ENCODE measurements at regions not wholly inside any gene's neighbourhood (a gene's known extent, or its start where the extent isn't known, plus 50 kb on each side); places are given as distances from the start of the nearest gene placed in this dataset.

DNA sequence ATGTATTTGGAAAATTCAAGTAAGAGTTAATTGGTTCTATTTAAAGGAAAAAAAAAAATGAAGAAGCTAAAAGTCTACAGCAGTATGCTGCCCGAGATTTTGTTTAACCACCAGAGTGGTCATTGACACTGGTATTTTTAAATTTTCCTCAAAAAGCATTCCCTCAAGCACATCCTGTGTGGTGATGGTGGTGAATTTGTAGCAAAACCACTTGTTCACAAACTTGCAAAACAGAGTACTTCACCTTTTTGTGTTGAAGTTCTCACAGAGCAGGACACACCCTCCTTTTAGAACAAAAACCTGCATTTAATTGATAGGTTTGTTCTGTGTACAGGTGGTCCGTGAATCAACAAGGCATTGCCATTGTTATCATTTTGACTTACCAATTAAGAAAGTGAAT, 374.2 kb downstream of the EFNA5 start:
- TF ChIP-seq, protein P1, sequence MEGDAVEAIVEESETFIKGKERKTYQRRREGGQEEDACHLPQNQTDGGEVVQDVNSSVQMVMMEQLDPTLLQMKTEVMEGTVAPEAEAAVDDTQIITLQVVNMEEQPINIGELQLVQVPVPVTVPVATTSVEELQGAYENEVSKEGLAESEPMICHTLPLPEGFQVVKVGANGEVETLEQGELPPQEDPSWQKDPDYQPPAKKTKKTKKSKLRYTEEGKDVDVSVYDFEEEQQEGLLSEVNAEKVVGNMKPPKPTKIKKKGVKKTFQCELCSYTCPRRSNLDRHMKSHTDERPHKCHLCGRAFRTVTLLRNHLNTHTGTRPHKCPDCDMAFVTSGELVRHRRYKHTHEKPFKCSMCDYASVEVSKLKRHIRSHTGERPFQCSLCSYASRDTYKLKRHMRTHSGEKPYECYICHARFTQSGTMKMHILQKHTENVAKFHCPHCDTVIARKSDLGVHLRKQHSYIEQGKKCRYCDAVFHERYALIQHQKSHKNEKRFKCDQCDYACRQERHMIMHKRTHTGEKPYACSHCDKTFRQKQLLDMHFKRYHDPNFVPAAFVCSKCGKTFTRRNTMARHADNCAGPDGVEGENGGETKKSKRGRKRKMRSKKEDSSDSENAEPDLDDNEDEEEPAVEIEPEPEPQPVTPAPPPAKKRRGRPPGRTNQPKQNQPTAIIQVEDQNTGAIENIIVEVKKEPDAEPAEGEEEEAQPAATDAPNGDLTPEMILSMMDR (IDR thresholded peaks at IDR 0.05; ENCODE audit: extremely low read depth, insufficient read depth, missing control alignments): no peak
- in situ Hi-C loops (cut with MboI; ENCODE audit: low pct_unique_long_range_greater_than_20kb, low sequenced_read_pairs, unreplicated experiment): no loop called here
- no peak for DNase-seq (ENCODE audit: low spot score)

DNA sequence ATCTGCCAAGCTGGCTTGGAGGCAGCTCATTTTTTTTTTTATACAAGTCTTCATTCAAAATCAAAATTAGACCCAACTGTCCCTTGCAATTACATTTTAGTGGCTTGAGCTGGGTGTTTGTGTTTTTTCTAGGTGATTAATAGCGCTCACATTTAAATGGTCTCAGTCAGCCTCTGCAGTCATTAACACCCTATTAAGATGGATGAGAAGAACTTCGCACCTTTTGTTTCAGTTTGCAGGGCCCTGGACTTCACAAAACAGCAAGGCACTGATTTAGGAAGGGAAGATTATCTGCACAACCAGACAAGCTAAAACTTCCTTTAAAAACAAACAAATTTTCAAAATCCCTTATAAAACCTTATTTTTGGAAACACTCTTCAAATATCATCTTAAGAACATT, 374.8 kb downstream of the EFNA5 start:
- in situ Hi-C loops (cut with MboI; ENCODE audit: low pct_unique_long_range_greater_than_20kb, low sequenced_read_pairs, unreplicated experiment): no loop called here
- TF ChIP-seq, protein P1 (IDR thresholded peaks at IDR 0.05; ENCODE audit: extremely low read depth, insufficient read depth, missing control alignments): no peak
- DNase-seq (ENCODE audit: low spot score): no peak

DNA sequence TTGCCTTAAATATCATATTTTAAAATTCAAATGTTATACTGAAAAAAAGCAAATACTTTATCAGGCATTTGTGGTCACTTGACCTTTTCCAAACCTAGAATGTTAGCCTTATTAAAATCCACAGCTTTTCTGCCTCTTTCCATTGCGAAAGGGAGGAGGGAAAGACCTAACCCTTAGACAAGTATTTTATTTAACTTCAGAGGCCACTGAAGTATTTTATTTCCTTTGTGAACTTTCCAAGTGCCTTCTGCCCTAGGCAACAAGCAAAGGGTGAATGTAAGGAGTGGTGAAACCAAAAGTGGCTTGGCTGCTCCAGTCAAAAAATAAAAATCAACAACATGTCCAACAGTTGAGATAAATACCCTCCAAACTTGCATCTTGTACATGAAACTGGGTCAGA, 376.1 kb downstream of the EFNA5 start:
- no peak for DNase-seq (ENCODE audit: low spot score)
- TF ChIP-seq, protein P1 (IDR thresholded peaks at IDR 0.05; ENCODE audit: extremely low read depth, insufficient read depth, missing control alignments): no peak
- in situ Hi-C loops (cut with MboI; ENCODE audit: low pct_unique_long_range_greater_than_20kb, low sequenced_read_pairs, unreplicated experiment): no loop called here

DNA sequence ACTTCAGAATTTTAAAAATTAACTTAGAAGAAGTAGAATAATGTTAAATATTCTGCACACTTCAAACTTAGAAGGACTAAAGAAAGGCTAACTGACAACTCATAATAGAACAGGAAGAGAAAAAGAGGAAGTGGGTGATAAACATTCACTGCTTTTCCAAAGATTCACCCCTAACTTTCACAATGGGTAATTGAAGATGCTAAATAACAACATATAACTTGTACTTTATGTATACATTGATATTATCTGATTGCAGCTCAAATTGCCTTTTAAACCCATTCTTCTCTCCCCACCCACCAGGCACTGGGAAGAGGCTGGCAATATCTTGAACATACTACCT, 376.6 kb downstream of the EFNA5 start:
- TF ChIP-seq, protein P1 (IDR thresholded peaks at IDR 0.05; ENCODE audit: extremely low read depth, insufficient read depth, missing control alignments): no peak
- peak; percentile 10 for DNase-seq (ENCODE audit: low spot score)
- in situ Hi-C loops (cut with MboI; ENCODE audit: low pct_unique_long_range_greater_than_20kb, low sequenced_read_pairs, unreplicated experiment): no loop called here

DNA sequence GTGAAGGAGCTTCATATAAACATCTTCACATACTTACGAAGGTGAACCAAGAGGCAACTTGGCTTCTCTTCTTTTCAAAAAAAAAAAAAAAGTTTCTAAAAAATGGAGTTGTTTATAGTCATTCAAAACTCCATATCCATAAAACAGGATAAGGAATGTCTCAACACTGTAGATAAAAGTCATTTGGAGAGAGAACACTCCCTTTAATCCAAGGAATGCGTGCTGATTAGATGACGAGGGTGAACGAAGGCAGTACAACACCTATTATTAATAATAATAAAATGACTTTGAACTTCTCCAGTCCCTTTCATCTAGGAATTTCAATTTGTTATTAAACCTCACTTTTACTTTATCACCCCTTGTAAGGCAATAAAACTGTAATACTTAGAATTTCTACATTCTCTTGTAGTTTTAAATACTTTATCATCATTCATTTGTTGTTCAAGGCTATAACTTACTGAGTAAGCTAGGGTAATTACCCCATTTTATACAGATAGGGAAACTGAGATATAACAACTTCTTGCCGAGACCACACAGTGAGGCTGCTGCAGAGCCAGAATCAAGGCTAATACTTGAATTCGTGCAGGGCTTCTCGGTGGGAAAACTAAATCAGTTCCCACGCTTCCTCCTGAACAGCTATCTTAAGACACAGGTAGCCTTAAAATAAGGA, 377.1 kb downstream of the EFNA5 start:
- DNase-seq (ENCODE audit: low spot score): no peak
- in situ Hi-C loops (cut with MboI; ENCODE audit: low pct_unique_long_range_greater_than_20kb, low sequenced_read_pairs, unreplicated experiment): no loop called here
- TF ChIP-seq, protein P1 (IDR thresholded peaks at IDR 0.05; ENCODE audit: extremely low read depth, insufficient read depth, missing control alignments): no peak

DNA sequence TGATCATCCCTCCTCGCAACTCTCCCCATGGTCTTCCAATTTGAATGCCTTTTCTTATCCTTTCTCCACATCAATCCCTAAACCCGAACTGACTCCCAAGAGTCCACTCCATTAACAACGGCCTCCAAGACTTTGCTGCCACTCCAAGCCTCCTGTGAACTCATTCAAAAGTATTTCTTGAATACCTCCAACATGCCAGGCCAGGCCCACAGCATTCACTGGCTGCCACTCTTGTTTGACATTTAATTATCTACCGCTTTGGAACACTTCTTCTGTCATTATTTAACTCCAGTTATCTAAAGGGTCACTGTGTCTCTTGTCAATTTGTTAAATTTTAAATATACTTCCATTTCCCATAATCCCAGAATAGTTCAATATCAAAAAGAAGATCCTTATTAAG, 378.9 kb downstream of the EFNA5 start:
- in situ Hi-C loops (cut with MboI; ENCODE audit: low pct_unique_long_range_greater_than_20kb, low sequenced_read_pairs, unreplicated experiment): no loop called here
- DNase-seq (ENCODE audit: low spot score): no peak
- TF ChIP-seq, protein P1 (IDR thresholded peaks at IDR 0.05; ENCODE audit: extremely low read depth, insufficient read depth, missing control alignments): no peak
